MM.1S (cell line): ENCODE measurements at regions not wholly inside any gene's neighbourhood (a gene's known extent, or its start where the extent isn't known, plus 50 kb on each side); places are given as distances from the start of the nearest gene placed in this dataset.

Source experiments
- DNase-seq: peaks from one replicate; pipeline ENCODE4 v3.0.0-alpha.2; 2015
- H2AFZ ChIP-seq: fragments of 300-600 bp; sonication (generic); 2 replicates; pipeline ENCODE4 v1.6.0; 2016; ENCODE audit warnings: antibody characterized with exemption, low read length
- H3F3A ChIP-seq: fragments of 300-600 bp; sonication (generic); 2 replicates; pipeline ENCODE4 v1.6.1; 2016; ENCODE audit warnings: mild to moderate bottlenecking, antibody characterized with exemption, low read length, moderate library complexity, mixed read lengths; ENCODE audit not compliant: insufficient read depth
- H3K27ac ChIP-seq: fragments of 300-600 bp; sonication (generic); 2 replicates; pipeline ENCODE4 v1.5.1; 2016; ENCODE audit warnings: mild to moderate bottlenecking, low read length
- H3K27me3 ChIP-seq: fragments of 300-600 bp; sonication (generic); replicated peaks from 2 replicates; pipeline ENCODE4 v1.6.0; 2016; ENCODE audit warnings: low read length; ENCODE audit not compliant: insufficient read depth
- H3K36me3 ChIP-seq: fragments of 300-600 bp; sonication (generic); replicated peaks from 2 replicates; pipeline ENCODE4 v1.6.1; 2016; ENCODE audit warnings: mild to moderate bottlenecking, low read length, mixed read lengths; ENCODE audit not compliant: insufficient read depth
- H3K4me1 ChIP-seq: fragments of 300-600 bp; sonication (generic); 2 replicates; pipeline ENCODE4 v1.6.1; 2016; ENCODE audit warnings: low read length, mixed read lengths
- H3K4me2 ChIP-seq: fragments of 300-600 bp; sonication (generic); 2 replicates; pipeline ENCODE4 v1.6.0; 2016; ENCODE audit warnings: low read depth, low read length
- H3K4me3 ChIP-seq: fragments of 300-600 bp; sonication (generic); 2 replicates; pipeline ENCODE4 v1.5.1; 2016; ENCODE audit warnings: low read length, mixed read lengths
- H3K79me2 ChIP-seq: fragments of 300-600 bp; sonication (generic); 2 replicates; pipeline ENCODE4 v1.6.1; 2016; ENCODE audit warnings: mixed run types, low read length, mixed read lengths
- H3K9ac ChIP-seq: fragments of 300-600 bp; sonication (generic); 2 replicates; pipeline ENCODE4 v1.6.1; 2016; ENCODE audit warnings: low read length, mixed read lengths
- H3K9me2 ChIP-seq: fragments of 300-600 bp; sonication (generic); replicated peaks from 2 replicates; pipeline ENCODE4 v1.6.1; 2016; ENCODE audit warnings: mild to moderate bottlenecking, low read length, mixed read lengths; ENCODE audit not compliant: insufficient read depth
- H3K9me3 ChIP-seq: fragments of 300-600 bp; sonication (generic); replicated peaks from 2 replicates; pipeline ENCODE4 v1.6.1; 2016; ENCODE audit warnings: mild to moderate bottlenecking, low read length, mixed read lengths; ENCODE audit not compliant: insufficient read depth
- H4K20me1 ChIP-seq: fragments of 300-600 bp; sonication (generic); 2 replicates; pipeline ENCODE4 v1.6.1; 2016; ENCODE audit warnings: mild to moderate bottlenecking, low read length, moderate library complexity, mixed read lengths; ENCODE audit not compliant: insufficient read depth
- EZH2 ChIP-seq: fragments of 300-600 bp; sonication (generic); optimal IDR thresholded peaks from 2 replicates; pipeline ENCODE3; 2017; ENCODE audit warnings: low read depth, mild to moderate bottlenecking, antibody characterized with exemption, low read length, mixed read lengths
- EZH2phosphoT487 ChIP-seq: fragments of 300-600 bp; sonication (generic); IDR thresholded peaks from 2 replicates; pipeline ENCODE4 v1.6.1; 2018; ENCODE audit warnings: antibody characterized with exemption, low read length
- TF ChIP-seq, protein P1 (sequence below): fragments of 300-600 bp; sonication (generic); IDR thresholded peaks from 2 replicates; pipeline ENCODE4 v1.5.1; 2016; ENCODE audit warnings: antibody characterized with exemption, low read length, mixed read lengths

DNA sequence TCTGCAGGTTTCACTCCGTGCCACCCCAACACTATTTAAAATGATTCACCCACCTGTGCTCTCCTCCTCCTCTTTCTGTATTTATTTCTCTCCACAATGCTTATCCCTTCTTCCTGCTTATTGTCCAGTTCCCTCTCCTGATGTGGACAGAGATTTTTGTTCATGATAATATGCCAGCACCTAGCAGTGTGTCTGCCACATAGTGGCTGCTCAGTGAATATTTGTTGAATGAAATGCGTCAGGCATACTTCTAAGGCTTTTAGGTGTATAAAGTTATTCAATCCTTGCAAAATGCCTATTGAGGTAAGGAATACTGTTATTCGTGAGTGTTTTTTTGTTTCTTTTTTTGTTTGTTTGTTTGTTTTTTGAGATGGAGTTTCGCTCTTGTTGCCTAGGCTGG, 67.5 kb upstream of the MME start:
- Histone ChIP-seq H3K4me3 (no peak overlapping the region), H4K20me1 (no peaks in the 10 kb centered on the region), H3F3A (no peaks in the 10 kb centered on the region), H2AFZ (no peak overlapping the region), H3K4me1 (no peaks in the 10 kb centered on the region), H3K9ac (no peak overlapping the region), H3K27ac (no peak overlapping the region), H3K9me2 (no peaks in the 10 kb centered on the region), H3K9me3 (no peaks in the 10 kb centered on the region), H3K27me3 (no peaks in the 10 kb centered on the region), H3K4me2 (no peak overlapping the region), H3K36me3 (no peaks in the 10 kb centered on the region), H3K79me2 (no peaks in the 10 kb centered on the region)
- no peak for DNase-seq
- TF ChIP-seq, protein P1, sequence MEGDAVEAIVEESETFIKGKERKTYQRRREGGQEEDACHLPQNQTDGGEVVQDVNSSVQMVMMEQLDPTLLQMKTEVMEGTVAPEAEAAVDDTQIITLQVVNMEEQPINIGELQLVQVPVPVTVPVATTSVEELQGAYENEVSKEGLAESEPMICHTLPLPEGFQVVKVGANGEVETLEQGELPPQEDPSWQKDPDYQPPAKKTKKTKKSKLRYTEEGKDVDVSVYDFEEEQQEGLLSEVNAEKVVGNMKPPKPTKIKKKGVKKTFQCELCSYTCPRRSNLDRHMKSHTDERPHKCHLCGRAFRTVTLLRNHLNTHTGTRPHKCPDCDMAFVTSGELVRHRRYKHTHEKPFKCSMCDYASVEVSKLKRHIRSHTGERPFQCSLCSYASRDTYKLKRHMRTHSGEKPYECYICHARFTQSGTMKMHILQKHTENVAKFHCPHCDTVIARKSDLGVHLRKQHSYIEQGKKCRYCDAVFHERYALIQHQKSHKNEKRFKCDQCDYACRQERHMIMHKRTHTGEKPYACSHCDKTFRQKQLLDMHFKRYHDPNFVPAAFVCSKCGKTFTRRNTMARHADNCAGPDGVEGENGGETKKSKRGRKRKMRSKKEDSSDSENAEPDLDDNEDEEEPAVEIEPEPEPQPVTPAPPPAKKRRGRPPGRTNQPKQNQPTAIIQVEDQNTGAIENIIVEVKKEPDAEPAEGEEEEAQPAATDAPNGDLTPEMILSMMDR: no peak
- TF ChIP-seq EZH2: no peak
- TF ChIP-seq EZH2phosphoT487: no peak

DNA sequence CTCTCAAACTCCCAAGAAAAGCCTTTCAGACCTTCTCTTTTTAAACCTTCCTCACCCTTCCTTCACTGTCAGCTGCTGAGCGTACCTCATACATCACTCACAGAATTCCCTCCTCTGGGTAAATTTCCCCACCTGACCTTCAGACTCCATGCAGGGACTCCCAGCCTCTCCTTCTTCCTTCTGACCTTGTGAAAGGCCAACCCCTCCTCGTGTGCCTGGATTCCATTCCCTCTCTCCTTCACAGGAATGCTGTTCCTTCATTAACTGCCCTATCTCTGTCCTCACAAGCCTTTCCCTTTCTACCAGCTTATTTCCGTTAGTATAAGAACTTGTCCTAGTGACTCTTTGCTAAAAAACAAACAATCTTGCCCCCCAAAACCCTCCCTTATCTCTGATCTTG, 69.7 kb upstream of the MME start:
- H3K9me3 ChIP-seq: no peaks in the 10 kb centered on the region
- TF ChIP-seq, protein P1: no peak
- TF ChIP-seq EZH2 (no peak), EZH2phosphoT487 (no peak)
- no peaks in the 10 kb centered on the region for H3F3A ChIP-seq
- H2AFZ ChIP-seq: no peak overlapping the region
- H3K4me3 ChIP-seq: no peak overlapping the region
- H3K4me1 ChIP-seq: no peaks in the 10 kb centered on the region
- no peak overlapping the region for H3K4me2 ChIP-seq
- H3K79me2 ChIP-seq: no peaks in the 10 kb centered on the region
- H3K9ac ChIP-seq: no peak overlapping the region
- no peaks in the 10 kb centered on the region for H3K27me3 ChIP-seq
- no peak for DNase-seq
- no peaks in the 10 kb centered on the region for H4K20me1 ChIP-seq
- H3K36me3 ChIP-seq: no peaks in the 10 kb centered on the region
- no peaks in the 10 kb centered on the region for H3K9me2 ChIP-seq
- H3K27ac ChIP-seq: no peak overlapping the region

DNA sequence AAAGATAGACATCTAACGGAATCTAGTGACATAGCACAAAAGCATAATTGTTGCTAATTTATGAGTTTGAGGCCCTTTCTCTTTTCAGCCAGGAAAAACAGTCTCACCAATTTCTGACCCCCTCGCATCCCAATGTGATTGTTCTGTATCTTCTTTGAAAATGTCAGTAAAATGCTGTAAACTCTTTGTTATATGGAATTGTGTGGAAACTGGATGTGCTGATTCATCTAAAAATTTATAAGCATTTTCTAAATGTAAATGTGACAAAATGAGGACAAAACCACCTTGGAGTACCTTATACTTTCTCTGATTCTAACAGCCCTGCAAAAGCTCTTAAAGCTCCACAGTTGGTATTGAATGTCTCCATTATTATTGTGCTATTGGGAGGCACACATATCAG, 70.9 kb upstream of the MME start:
- H3K9me3 ChIP-seq: no peaks in the 10 kb centered on the region
- no peak for DNase-seq
- TF ChIP-seq EZH2: no peak
- TF ChIP-seq, protein P1: no peak
- TF ChIP-seq EZH2phosphoT487: no peak

More for the DNA sequence above, 70.9 kb upstream of the MME start:
- H3K4me1 ChIP-seq: no peaks in the 10 kb centered on the region
- no peaks in the 10 kb centered on the region for H3K36me3 ChIP-seq
- H3K79me2 ChIP-seq: no peaks in the 10 kb centered on the region
- H3K9ac ChIP-seq: no peak overlapping the region
- H3K4me2 ChIP-seq: no peak overlapping the region
- H4K20me1 ChIP-seq: no peaks in the 10 kb centered on the region
- H3F3A ChIP-seq: no peaks in the 10 kb centered on the region
- H3K27ac ChIP-seq: no peak overlapping the region
- no peaks in the 10 kb centered on the region for H3K9me2 ChIP-seq
- H2AFZ ChIP-seq: no peak overlapping the region
- no peak overlapping the region for H3K4me3 ChIP-seq
- no peaks in the 10 kb centered on the region for H3K27me3 ChIP-seq
